Posterior cingulate gyrus (tissue), 11 donors: ENCODE measurements at regions not wholly inside any gene's neighbourhood (a gene's known extent, or its start where the extent isn't known, plus 50 kb on each side); places are given as distances from the start of the nearest gene placed in this dataset.
A peak's percentile ranks its signal among the peaks of the same experiment; 100 is the strongest.

Experiments used
- DNase-seq, 10 donors: peaks; one replicate each; pipeline versions ENCODE4 v3.0.0 to v3.0.0-alpha.2; 2020 to 2021; ENCODE audit warnings: mixed read lengths in 3 of 10
- intact Hi-C: fragments of 100-400 bp; cut with DNase I; formaldehyde crosslinking; loops from one replicate; pipeline ENCODE4 v1.15.1; 2023

- DNase-seq: no peak
- intact Hi-C loops: no loop called here
Measured at GRCh38 chr6:21648475-21649050, 55.0 kb downstream of the SOX4 start.

GRCh38 chr6:21653323-21653722, 59.8 kb downstream of the SOX4 start:
- DNase-seq: no peak
- intact Hi-C loops: no loop called here

DNA sequence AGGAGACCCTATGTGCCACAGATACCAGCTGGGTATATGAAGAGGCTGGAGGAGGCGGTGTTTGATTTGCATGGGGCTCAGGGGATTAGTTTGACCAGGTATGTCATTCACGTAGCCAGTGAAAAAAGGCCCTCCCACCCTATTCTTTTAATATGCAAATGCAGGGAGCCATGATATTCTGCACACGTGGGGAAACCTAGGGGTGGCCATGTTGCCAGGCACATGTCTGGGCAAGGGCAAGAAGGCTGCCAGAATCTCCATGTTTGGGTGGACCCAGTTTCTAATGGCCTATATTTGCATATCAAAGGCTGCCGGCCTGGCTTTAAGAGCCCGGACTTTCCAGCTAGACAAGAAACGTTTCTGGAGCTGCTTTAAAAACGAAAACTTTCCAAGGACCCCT, 60.4 kb downstream of the SOX4 start:
- intact Hi-C loops: no loop called here
- peak in 1 of 10 donors; percentile 29 for DNase-seq

GRCh38 chr6:21654361-21654760, 60.8 kb downstream of the SOX4 start:
- intact Hi-C loops: no loop called here

DNA sequence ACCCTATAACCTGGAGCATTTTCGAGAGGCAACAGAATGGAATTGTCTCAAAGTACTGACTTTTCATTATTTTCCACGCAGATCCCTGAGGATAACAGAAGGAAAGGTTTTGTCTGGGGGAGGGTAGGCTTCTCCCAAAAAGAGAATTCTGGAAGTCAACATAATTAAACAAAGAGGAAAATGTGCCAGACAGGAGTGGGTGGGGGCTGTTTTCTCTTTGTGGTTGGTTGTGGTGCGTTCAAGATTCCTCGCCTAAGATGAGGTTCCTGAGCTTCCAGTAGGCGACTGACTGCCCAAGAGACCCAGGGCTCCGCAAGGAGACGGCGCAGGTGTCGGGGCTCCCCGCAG, 70.4 kb downstream of the SOX4 start:
- intact Hi-C loops: no loop called here
- DNase-seq: no peak

More at GRCh38 chr6:21654361-21654760, 60.8 kb downstream of the SOX4 start:
- peak in 1 of 10 donors; percentile 43 for DNase-seq

DNA sequence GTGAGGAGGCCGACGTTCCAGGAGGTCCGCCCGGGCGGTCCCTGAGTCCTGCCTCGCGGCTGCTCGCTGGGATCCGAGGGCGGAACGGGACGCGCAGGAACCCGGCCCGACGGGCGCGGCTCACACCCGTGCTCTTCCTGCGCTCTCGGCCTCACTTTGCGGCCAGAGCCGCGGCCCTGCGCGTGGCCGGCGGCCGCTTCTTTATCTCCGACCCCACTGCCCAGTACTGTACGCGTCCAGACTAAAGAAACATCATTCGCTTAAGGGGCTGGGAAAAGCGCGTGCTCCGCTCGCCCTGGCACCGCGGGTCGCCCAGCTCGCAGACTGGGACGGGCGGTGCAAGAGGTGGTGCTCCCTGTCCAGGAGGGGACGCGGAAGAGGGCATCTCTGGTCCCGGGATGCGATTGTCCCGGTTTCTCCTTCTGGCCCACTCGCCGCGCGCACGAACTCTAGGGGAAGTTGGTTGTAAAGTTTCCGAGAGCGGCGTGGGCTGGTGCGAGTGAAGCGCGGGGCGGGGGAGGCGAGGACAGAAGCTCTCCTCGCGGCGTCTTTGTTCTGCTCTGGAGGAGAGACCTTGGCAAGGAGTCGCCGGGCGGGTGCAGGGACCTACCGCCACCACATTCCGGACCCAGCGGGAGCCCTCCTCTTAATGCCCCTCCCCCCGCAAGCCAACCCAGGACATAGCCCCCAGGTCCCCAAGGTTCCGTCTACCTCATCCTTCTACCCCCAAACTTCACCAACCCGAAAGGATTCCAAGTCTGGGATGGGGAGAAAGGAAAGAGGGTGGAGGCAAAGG, 71.0 kb downstream of the SOX4 start:
- DNase-seq: peak in 2 of 10 donors; percentile 11 to 78
- intact Hi-C loops: no loop called here

- DNase-seq: peak in 1 of 10 donors; percentile 26
- intact Hi-C loops: no loop called here
Measured at GRCh38 chr6:21665110-21665391, 71.5 kb downstream of the SOX4 start.

- intact Hi-C loops: no loop called here
- peak in 1 of 10 donors; percentile 62 for DNase-seq
Measured at GRCh38 chr6:21665392-21666200, 72.0 kb downstream of the SOX4 start.

GRCh38 chr6:21666201-21666691, 72.7 kb downstream of the SOX4 start:
- intact Hi-C loops: no loop called here

DNA sequence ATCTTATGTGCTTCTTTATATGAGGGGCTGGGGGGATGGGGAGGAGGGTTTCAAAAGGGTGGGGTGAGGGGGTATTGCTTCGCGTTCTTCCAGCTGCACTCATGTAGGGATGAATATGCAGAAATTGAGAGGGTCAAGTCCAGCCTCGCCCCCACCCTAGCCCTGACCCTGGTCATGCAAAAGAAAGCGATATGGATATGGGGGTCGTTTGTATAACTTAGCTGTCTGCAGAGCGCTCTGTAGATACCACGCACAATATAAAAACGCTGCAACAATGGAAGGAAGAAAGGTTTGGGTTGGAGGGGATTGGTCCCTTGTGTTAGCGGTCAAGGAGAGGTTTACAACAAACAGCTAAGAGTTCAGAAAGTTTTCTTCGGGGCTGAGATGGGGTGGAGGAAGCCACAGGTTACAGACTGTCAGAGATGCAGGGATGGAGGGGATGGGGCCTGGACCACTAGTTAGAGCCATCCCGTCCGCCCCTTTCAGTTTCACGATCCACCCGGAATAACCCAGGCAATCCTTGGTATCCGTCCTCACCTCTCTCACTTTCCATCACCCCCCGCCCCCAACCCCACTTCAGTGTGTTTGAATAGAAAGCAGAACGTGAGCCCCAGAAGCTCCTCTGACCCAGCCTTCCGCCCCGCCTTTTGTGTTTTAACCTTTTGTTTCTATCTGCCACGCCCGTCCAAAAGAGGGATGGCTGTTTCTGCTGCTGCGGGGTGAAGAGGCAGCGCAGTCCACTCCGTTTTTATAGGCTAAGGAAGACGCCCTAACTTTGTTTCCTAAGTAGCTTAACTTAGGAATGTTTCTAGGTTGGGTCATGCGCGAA, 73.5 kb downstream of the SOX4 start:
- peak in 1 of 10 donors; percentile 35 for DNase-seq
- intact Hi-C loops: no loop called here

More at GRCh38 chr6:21666201-21666691, 72.7 kb downstream of the SOX4 start:
- peak in 1 of 10 donors; percentile 53 for DNase-seq

- no peak for DNase-seq
- intact Hi-C loops: no loop called here
Measured at GRCh38 chr6:21668795-21669194, 75.2 kb downstream of the SOX4 start.

DNA sequence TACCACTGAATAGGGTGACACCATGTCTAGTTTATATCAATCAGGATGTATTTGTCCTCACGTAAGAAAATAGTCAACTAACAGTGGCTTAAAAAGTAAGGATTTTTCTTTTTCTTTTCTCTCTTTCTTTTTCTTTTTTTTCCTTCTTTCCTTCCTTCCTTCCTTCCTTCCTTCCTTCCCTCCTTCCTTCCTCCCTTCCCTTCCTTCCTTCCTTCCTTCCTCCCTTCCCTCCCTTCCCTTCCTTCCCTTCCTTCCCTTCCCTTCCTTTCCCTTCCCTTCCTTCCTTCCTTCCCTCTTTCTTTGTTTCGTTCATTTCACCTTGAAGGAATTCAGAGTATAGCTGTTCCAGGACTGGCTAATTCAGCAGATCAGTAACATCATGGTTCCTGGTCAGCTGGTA, 83.2 kb downstream of the SOX4 start:
- DNase-seq: no peak
- intact Hi-C loops: no loop called here

GRCh38 chr6:21678990-21679389, 85.4 kb downstream of the SOX4 start:
- no peak for DNase-seq
- intact Hi-C loops: no loop called here

DNA sequence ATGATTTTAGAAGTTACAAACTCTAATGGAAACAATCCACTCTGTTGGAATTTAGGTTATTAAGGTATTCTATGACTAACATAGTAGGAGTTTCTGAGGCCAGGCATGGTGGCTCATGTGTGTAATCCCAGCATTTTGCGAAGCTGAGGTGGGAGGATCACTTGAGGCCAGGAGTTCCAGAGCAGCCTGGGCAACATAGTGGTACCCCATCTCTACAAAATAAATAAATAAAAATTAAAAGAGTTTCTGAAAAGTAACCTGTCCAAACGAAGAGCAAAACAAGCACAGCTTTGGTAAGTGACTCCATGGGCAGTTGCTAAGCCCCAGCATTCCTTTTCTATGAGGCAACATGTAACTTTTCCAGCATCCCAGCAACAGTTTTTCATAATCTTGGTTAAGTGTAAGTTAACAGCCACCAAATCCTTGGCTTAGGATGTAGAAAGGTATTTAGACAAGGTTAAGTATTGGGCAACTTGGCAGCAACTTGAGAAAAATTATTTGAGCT, 86.3 kb downstream of the SOX4 start:
- intact Hi-C loops: no loop called here
- no peak for DNase-seq

DNA sequence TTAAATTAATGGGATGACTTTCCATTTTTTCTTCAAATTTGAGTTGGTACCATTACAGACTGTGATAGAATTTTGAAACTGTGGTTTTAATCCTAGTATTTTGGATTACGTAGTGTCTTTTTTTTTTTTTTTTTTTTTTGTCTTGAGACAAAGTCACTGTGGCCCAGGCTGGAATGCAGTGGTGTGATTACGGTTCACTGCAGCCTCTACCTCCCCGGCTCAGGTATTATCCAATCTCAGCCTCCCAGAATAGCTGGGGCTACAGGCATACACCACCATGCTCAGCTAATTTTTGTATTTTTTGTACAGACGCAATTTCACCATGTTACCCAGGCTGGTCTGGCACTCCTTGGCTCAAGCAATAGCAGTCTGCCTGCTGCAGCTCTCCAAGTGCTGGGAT, 87.1 kb downstream of the SOX4 start:
- no peak for DNase-seq
- intact Hi-C loops: no loop called here

GRCh38 chr6:21690489-21690888, 96.9 kb downstream of the SOX4 start:
- intact Hi-C loops: no loop called here
- no peak for DNase-seq

DNA sequence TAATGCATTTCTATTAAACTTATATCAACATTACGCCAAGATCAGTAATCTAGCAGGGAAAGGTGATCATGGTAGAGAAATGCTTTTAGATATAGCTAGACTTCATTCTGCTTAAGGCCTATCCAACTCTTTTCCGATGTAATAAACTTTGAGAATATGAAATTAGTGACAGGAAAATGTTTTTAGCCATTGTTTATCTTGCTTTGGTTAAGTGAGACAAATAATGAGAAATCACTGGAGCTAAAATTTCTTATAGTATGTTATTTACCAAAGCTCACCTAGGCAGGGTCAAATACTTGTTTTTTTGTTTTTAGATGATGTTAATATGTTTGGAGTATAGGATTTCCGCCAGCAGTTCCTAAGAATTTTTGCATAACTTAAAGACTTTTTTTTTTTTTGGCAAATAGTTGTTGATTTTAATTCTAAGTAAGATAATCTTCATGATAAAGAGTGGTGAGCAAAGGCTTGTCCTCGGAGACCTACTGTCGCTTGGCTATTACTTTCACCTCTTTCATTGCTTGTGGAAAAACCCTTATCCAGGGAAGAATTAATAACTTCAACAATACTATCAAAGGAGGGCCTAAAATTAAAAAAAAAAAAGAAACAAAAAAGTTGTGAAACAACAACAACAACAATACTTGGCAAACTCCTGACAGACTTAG, 98.3 kb downstream of the SOX4 start:
- intact Hi-C loops: no loop called here

DNA sequence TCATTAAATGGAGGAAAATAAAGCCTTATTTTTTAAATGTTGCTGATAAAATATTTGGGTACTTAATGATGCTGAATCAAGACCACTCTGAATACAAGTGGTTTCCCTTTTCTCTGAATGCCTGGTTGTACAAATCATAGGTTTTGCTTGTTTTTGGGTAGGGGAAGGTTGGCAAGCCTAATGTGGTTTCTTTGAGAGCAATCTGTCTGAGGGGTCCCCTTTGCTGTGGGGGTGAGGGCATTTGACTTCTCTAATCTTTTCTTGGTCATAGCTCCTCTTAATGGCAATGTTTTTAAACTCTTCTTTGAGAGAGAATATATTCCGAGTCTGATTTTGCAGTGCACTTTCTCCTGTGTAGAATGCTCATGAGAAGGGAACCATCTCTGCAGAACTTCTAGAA, 99.2 kb downstream of the SOX4 start:
- intact Hi-C loops: no loop called here
- DNase-seq: no peak

More for the DNA sequence above, 98.3 kb downstream of the SOX4 start:
- no peak for DNase-seq

- intact Hi-C loops: no loop called here
- DNase-seq: no peak
Measured at GRCh38 chr6:21694168-21694567, 100.6 kb downstream of the SOX4 start.
